ENCODE measurements at regions not wholly inside any gene's neighbourhood (a gene's known extent, or its start where the extent isn't known, plus 50 kb on each side); places are given as distances from the start of the nearest gene placed in this dataset.

DNA sequence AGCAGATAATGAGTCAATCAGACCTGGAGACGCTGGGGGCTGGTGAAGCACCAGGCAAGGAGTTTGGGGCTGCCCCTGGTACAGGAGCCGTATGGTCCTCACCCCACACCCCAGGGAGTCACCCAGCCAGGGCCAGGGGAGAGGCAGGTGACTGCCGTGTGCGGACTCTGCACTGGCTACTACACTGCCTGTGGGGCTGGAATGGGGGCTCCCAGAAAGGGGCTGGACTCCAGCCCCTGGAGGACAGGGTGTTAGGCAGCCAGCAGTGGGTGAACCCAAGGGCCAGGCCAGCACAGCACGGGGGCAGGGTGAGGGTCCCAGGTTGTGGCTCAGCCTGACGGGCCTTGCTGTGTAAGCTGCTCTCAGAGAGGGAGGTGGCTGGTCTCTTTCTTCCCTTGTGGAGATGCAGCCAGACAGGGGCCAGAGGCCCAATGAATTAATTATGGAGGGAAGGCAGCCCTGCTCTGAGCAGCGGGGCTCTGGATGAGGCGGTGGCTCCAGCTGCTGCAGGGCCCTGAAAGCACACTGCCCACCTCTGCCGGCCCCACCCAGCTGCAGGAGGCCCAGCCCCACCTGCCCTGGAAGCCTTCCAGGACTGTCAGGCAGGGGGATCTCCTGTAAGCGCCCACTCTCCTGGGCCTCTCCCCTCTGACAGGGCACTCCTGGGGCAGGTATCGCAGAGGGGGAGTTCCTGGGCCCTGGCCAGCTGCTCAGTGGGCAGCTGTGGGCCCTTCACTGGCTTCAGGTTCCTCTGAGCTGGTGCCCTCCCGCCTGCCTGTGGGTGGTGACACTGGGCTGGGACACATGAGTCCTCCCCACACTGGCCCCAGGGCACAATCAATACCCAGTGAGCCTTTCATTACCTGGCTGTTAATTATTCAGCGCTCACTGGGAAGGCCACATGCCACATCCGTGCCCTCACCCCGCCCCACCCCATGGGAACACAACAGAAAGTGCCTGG is 142.5 kb upstream of the C14orf180 start:
- CTCF ChIA-PET, result no interaction called here
- peak; percentile 4 for DNase-seq (ENCODE audit: extremely low spot score)
- POLR2A ChIA-PET, result no interaction called here
- TF ChIP-seq SP1 (IDR thresholded peaks at IDR 0.05) (no peak), ELF4 (IDR thresholded peaks at IDR 0.05) (no peak), CTBP1 (IDR thresholded peaks at IDR 0.05; ENCODE audit: borderline replicate concordance) (no peak), FOXK2 (IDR thresholded peaks at IDR 0.05) (no peak), HDGF (IDR thresholded peaks at IDR 0.05; ENCODE audit: borderline replicate concordance) (no peak), LEF1 (IDR thresholded peaks at IDR 0.05; ENCODE audit: borderline replicate concordance) (no peak), ARNT (IDR thresholded peaks at IDR 0.05) (no peak), ZNF384 (IDR thresholded peaks at IDR 0.05) (no peak), L3MBTL2 (conservative IDR thresholded peaks at IDR 0.05) (no peak), NFRKB (IDR thresholded peaks at IDR 0.05) (no peak), BHLHE40 (IDR thresholded peaks at IDR 0.05; ENCODE audit: borderline replicate concordance) (no peak), FOXM1 (IDR thresholded peaks at IDR 0.05; ENCODE audit: borderline replicate concordance) (no peak), SUZ12 (IDR thresholded peaks at IDR 0.05) (no peak), TARDBP (IDR thresholded peaks at IDR 0.05) (no peak), FOXA1 (IDR thresholded peaks at IDR 0.05) (no peak)
- TF ChIP-seq, protein P1, sequence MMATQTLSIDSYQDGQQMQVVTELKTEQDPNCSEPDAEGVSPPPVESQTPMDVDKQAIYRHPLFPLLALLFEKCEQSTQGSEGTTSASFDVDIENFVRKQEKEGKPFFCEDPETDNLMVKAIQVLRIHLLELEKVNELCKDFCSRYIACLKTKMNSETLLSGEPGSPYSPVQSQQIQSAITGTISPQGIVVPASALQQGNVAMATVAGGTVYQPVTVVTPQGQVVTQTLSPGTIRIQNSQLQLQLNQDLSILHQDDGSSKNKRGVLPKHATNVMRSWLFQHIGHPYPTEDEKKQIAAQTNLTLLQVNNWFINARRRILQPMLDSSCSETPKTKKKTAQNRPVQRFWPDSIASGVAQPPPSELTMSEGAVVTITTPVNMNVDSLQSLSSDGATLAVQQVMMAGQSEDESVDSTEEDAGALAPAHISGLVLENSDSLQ (IDR thresholded peaks at IDR 0.05), result no peak

DNA sequence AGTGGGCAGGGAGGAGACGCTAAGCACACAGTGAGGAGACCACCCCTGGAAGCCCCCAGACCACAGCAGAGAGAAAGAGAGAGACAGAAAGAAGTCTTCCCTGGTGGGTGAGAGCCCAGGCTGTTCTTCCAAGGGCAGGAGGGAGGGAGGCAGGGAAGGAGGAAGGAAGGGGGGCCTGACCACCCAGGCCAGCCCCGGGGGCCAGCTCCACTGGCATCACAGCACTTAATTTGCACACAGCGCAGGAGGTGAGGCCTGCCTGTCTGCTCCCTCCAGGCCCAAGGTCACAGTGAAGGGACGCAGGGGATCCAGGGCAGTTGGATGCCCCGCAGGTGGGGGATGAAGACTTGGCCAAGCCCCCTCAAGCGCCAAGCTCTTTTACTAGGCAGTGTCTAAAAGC is 141.9 kb upstream of the C14orf180 start:
- ChIA-PET CTCF (no interaction called here), POLR2A (no interaction called here)
- TF ChIP-seq ELF4 (IDR thresholded peaks at IDR 0.05) (no peak), CTBP1 (IDR thresholded peaks at IDR 0.05; ENCODE audit: borderline replicate concordance) (no peak), ZNF384 (IDR thresholded peaks at IDR 0.05) (no peak), SP1 (IDR thresholded peaks at IDR 0.05) (no peak), FOXA1 (IDR thresholded peaks at IDR 0.05) (no peak), LEF1 (IDR thresholded peaks at IDR 0.05; ENCODE audit: borderline replicate concordance) (no peak), TARDBP (IDR thresholded peaks at IDR 0.05) (no peak), L3MBTL2 (conservative IDR thresholded peaks at IDR 0.05) (no peak), FOXM1 (IDR thresholded peaks at IDR 0.05; ENCODE audit: borderline replicate concordance) (no peak), ARNT (IDR thresholded peaks at IDR 0.05) (no peak), HDGF (IDR thresholded peaks at IDR 0.05; ENCODE audit: borderline replicate concordance) (no peak), NFRKB (IDR thresholded peaks at IDR 0.05) (no peak), SUZ12 (IDR thresholded peaks at IDR 0.05) (no peak), FOXK2 (IDR thresholded peaks at IDR 0.05) (no peak), BHLHE40 (IDR thresholded peaks at IDR 0.05; ENCODE audit: borderline replicate concordance) (no peak)
- TF ChIP-seq, protein P1 (IDR thresholded peaks at IDR 0.05), result no peak
- no peak for DNase-seq (ENCODE audit: extremely low spot score)

DNA sequence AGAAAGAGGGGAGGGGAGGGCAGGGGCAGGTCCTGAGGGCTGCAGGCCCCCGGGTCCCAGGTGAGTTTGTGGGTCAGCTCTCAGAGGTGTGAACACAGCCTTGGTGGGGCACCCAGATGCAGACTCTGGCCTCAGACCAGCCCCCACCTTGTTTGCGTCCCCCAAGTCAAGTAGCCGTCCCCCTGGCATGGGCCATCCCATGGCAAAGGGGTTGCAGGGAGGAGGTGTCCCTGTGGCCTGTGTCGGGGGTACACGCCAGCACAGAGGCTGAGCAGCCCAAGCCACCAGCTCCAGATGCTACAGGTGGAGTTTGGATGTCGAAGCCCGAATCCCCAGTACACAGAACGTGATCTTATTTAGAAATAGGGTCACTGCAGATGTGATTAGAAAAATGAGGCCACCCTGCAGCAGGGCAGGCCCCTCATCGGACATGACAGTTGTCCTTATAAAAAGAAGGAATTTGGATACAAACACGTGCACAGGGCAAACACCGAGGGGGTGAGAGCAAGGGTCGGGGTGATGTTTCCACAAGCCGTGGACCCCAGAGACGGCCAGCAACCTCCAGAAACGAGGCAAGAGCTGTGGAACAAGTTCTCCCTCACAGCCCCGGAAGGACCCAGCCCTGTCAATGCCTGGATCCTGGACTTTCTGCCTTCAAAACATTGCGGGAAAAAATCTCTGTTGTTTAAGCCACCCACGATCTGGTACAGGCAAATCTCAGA is 141.2 kb upstream of the C14orf180 start:
- TF ChIP-seq LEF1 (IDR thresholded peaks at IDR 0.05; ENCODE audit: borderline replicate concordance) (no peak), HDGF (IDR thresholded peaks at IDR 0.05; ENCODE audit: borderline replicate concordance) (no peak), TARDBP (IDR thresholded peaks at IDR 0.05) (no peak), NFRKB (IDR thresholded peaks at IDR 0.05) (no peak), ZNF384 (IDR thresholded peaks at IDR 0.05) (no peak), L3MBTL2 (conservative IDR thresholded peaks at IDR 0.05) (no peak), ARNT (IDR thresholded peaks at IDR 0.05) (no peak), CTBP1 (IDR thresholded peaks at IDR 0.05; ENCODE audit: borderline replicate concordance) (no peak), SUZ12 (IDR thresholded peaks at IDR 0.05) (no peak), ELF4 (IDR thresholded peaks at IDR 0.05) (no peak), FOXA1 (IDR thresholded peaks at IDR 0.05) (no peak), FOXK2 (IDR thresholded peaks at IDR 0.05) (no peak), FOXM1 (IDR thresholded peaks at IDR 0.05; ENCODE audit: borderline replicate concordance) (no peak), SP1 (IDR thresholded peaks at IDR 0.05) (no peak)
- TF ChIP-seq, protein P1 (IDR thresholded peaks at IDR 0.05), result no peak
- ChIA-PET CTCF (no interaction called here), POLR2A (no interaction called here)
- DNase-seq (ENCODE audit: extremely low spot score), result no peak

DNA sequence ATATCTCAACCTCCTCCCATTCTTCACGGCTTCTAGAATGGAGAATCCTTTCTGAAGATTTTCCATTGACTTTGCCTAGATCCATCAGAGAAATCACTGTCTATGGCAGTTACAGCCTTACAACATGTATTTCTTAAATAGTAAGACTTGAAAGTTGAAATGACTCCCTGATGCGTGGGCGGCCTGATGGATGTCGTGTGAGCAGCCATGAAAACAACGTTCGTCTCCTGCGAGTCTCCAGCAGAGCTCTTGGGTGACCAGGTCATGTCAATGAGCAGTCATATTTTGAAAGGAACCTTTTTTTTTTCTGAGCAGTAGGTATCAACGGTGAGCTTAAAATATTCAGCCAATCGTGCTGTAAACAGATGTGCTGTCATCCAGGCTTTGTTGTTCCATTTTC is 139.9 kb upstream of the C14orf180 start:
- CTCF ChIA-PET, result no interaction called here
- DNase-seq (ENCODE audit: extremely low spot score), result no peak
- TF ChIP-seq ARNT (IDR thresholded peaks at IDR 0.05), result no peak
- no peak for TF ChIP-seq NFRKB (IDR thresholded peaks at IDR 0.05)
- no peak for TF ChIP-seq LEF1 (IDR thresholded peaks at IDR 0.05; ENCODE audit: borderline replicate concordance)
- TF ChIP-seq TARDBP (IDR thresholded peaks at IDR 0.05), result no peak
- no peak for TF ChIP-seq ELF4 (IDR thresholded peaks at IDR 0.05)
- no peak for TF ChIP-seq HDGF (IDR thresholded peaks at IDR 0.05; ENCODE audit: borderline replicate concordance)
- no peak for TF ChIP-seq FOXK2 (IDR thresholded peaks at IDR 0.05)
- TF ChIP-seq L3MBTL2 (conservative IDR thresholded peaks at IDR 0.05), result no peak
- no peak for TF ChIP-seq CTBP1 (IDR thresholded peaks at IDR 0.05; ENCODE audit: borderline replicate concordance)
- TF ChIP-seq, protein P1 (IDR thresholded peaks at IDR 0.05), result no peak
- no peak for TF ChIP-seq SUZ12 (IDR thresholded peaks at IDR 0.05)
- TF ChIP-seq FOXA1 (IDR thresholded peaks at IDR 0.05), result no peak
- POLR2A ChIA-PET, result no interaction called here

Data from HEK293T (cell line).